GM18498 (cell line): ENCODE measurements at regions not wholly inside any gene's neighbourhood (a gene's known extent, or its start where the extent isn't known, plus 50 kb on each side); places are given as distances from the start of the nearest gene placed in this dataset.

ENCODE experiments used
- ATAC-seq: cut with Tn5 transposase; IDR thresholded peaks from one replicate; pipeline ENCODE4 v1.9.1; 2021; ENCODE audit warnings: mild to moderate bottlenecking, moderate library complexity; ENCODE audit not compliant: unreplicated experiment

GRCh38 chr2:898319-898718 lies 52.3 kb upstream of the SNTG2 start:
- no peak for ATAC-seq

DNA sequence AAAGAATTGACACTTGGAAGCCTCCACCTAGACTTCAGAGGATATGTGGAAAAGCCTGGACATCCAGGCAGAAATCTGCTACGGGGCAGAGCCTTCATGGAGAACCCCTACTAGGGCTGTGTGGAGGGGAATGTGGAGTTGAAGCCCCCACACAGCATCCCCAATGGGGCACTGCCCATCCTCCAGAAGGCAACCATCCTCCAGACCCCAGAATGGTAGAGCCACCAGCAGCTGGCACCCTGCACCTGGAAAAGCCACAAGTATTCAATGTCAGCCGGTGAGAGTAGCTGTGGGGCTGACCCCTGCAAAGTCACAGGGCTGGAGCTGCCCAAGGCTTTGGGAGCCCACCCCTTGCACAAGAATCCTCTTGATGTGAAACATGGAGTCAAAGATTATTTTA lies 53.6 kb upstream of the SNTG2 start:
- ATAC-seq, result no peak

DNA sequence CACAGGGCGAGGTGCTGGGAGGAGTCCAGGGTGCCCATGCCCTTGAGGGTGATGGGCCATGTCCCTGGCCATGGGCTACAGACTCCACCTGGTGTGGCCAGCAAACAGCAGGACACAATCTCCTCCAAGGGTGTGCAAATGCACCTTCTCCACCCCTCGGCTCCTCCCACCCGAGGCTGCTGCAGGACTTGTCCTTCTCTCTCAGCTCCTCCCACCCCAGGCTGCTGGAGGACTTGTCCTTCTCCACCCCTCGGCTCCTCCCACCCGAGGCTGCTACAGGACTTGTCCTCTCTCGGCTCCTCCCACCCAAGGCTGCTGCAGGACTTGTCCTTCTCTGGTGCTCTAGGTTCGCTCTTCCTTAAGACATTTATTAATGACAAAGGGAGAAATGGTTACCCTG lies 57.3 kb upstream of the SNTG2 start:
- ATAC-seq, result no peak

DNA sequence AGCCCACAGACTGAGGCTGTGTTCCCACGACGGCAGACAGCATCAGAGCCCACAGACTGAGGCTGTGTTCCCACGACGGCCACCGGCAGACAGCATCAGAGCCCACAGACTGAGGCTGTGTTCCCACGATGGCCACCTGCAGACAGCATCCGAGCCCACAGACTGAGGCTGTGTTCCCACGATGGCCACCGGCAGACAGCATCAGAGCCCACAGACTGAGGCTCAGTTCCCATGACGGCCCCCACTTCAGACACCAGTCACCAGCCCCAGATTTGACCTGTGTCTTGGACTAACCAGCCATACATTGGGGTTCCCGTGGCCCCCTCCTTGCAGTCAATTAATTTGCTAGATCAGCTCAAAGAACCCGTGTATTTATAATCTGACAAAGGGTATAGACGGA lies 57.8 kb upstream of the SNTG2 start:
- no peak for ATAC-seq

DNA sequence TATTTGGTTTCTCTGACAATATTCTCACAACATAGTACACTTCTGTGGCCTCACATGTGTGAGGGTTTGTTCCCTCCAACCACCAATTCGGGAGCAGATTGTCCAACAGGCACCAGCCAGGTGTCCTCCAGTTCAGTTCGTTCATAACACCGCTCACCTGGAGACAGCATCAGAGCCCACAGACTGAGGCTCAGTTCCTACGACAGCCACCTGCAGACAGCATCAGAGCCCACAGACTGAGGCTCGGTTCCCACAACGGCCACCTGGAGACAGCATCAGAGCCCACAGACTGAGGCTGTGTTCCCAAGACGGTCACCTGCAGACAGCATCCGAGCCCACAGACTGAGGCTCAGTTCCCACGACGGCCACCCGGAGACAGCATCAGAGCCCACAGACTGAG lies 58.2 kb upstream of the SNTG2 start:
- no peak for ATAC-seq

DNA sequence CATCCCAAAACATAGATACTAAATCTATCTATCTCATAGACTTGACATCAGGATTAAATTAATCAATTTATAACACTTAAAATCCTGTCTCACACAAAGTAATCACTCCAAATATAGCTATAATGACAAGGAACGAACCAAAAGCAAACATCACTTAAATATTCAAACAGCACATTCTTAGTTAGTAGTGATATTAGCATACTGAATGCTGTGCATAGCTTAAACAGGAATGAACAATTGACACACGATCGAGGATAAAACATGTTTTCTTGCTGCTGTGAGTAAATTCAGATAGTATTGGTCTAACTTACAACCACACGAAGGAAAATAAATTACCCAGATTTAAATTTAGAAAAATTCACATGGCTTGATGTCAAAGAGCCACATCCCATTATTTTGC lies 58.9 kb upstream of the SNTG2 start:
- ATAC-seq, result no peak

DNA sequence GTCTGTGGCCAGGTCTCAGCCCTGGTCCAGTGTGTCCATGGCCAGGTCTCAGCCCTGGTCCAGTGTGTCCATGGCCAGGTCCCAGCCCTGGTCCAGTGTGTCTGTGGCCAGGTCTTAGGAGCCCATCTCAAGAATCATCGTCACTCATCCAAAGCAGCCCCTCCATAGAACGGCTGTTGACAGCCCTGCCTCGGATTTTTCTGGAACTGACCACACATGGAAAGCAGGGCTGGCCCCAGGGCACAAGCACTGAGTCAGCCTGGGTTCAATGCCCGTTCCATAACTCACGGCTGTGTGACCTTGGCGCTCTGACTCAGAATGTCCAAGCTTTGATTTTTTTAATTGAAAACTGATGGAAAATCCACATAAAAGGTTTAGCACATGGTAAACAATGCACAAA lies 59.9 kb upstream of the SNTG2 start:
- no peak for ATAC-seq

- no peak for ATAC-seq
Measured at GRCh38 chr2:890214-890613, 60.4 kb upstream of the SNTG2 start.

- ATAC-seq, result no peak
Measured at GRCh38 chr2:888906-889566, 61.6 kb upstream of the SNTG2 start.

GRCh38 chr2:888211-888801 lies 62.3 kb upstream of the SNTG2 start:
- ATAC-seq, result no peak

GRCh38 chr2:887639-888038 lies 63.0 kb upstream of the SNTG2 start:
- ATAC-seq, result no peak

- no peak for ATAC-seq
Measured at GRCh38 chr2:886072-887022, 64.3 kb upstream of the SNTG2 start.

- ATAC-seq, result no peak
Measured at GRCh38 chr2:885230-886071, 65.2 kb upstream of the SNTG2 start.

GRCh38 chr2:883803-884748 lies 66.6 kb upstream of the SNTG2 start:
- no peak for ATAC-seq

DNA sequence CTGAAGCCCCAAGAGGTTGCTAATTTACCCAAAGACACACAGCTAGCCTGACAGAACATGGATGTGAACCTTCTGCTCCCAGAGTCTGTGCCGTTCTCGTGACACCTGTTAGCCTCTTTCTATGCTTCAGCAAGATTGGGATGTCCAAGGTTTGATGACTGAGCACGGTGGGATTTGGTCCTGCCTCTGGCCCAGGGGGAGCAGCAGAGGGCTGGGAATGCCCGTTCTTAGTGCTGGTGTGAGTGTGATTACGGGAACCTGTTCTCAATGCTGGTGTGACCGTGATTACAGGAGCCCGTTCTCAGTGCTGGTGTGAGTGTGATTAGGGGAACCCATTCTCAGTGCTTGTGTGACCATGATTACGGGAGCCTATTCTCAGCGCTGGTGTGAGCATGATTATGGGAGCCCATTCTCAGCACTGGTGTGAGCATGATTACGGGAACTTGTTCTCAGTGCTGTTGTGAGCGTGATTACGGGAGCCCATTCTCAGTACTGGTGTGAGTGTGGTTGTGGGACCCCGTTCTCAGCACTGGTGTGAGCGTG lies 67.3 kb upstream of the SNTG2 start:
- ATAC-seq, result no peak

DNA sequence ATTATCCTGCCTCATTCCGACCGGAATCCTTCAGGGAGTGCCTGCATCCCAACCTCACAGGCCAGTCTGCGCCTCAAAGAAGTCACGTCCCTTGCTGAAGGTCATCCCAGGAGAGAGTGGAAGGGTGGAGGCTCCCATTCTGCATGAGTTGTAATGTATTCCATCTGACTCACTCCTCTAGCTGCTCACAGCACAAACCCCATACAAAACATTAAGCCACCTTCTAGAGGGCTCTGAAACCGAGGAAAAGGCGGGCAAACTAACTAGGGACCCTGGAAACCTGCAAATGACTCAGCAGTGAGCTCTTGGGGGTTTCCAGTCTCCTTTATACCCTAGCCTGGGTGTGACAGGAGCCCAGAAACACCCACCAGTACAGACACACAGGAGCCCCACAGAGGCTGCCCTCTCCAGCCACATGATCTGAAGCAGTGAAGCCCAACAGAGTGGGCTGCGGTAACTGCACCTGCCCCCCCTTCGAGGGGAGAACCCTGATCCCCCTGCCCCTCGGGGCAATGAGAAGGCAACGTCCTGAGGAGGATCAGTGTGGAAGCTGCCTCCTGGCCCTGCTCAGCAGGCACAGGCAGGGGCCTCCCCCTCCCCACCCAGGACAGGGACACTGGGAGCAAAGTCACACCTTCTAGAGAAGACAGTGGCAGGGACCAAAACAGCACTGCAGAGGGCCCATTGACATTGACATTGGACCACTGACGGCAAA lies 69.3 kb upstream of the SNTG2 start:
- ATAC-seq, result peak; percentile 68

GRCh38 chr2:880201-880970 lies 70.3 kb upstream of the SNTG2 start:
- ATAC-seq, result no peak

DNA sequence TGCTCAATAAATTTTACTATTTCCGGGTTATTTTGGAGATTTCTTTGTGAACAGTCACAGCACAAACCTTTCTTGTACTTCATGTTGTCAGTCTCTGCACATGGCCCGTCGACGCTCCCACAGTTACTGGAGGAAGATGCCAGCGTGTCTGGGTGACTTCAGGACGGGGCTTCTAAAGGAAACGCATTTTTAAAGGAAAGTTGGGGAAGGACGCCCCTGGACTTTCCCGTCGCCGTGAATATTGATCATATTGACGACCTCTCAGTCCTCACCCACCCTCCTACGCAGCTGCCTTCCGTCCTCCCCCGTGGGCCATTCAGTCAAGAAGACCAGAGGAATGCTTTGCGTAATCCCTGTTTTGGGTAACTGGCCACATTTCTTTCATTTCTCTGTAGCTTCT lies 71.1 kb upstream of the SNTG2 start:
- ATAC-seq, result no peak
